HCEC 1CT (cell line): ENCODE measurements at regions not wholly inside any gene's neighbourhood (a gene's known extent, or its start where the extent isn't known, plus 50 kb on each side); places are given as distances from the start of the nearest gene placed in this dataset.
"Not testable (repeated sequence)": the region's sequence is repeated elsewhere in the genome, so short reads cannot be mapped to it uniquely, and the experiment has no call there.

Experiments
- DNase-seq: peaks from one replicate; pipeline ENCODE4 v3.0.0-alpha.2; 2017

DNA sequence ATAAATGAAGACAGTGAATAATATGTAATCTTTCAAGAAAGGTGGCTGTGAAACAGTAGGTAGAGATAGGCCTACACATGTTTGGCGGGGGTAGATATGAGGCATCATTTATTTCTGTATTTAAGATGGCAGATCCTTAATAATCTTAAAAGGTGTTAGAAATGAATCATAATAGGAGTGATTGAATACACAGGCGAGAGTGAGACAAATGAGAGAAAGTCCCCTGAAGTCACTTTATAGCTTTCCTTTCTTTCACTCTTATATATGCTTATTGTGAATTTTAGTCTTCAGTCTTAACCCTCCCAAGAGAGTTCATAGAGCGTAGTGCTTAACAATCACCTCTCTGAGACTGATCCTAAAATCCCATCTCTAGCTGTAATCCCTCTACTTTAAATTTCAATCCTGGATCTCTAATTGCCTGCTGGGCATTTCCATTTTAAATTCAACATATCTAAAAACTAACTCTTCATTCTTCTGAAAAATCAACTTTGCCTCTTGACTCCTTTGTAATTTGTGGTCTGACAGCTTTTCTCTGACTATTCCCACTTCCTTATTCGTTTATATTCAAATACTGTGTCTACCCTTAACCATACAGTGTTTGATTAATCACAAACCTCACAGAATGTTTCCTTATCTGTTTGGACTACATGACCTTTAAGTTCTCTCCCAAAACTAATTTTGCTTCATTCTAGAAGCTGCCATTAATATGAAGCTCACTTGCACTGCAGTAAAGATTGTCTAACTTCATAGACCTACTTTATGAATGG is 463.7 kb upstream of the FSIP2 start:
- DNase-seq, result no peak

DNA sequence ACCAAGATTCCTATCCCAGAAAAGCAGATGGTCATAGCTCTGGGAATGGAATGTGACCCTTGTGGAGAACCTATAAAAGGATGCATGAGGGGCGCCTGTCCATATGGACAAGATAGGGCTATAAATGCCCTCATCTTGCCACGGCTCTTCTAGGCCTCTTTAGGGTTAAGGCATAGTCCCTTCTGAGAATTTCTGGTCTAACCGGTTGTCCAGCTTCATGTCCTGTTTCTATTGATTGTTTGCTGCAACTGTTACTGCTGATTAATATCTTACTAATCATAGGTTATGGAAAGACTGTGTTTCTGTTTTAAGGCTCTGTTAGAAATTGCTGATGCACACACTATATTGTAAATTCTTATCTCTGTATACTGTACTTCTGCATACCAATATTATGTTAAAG is 462.6 kb upstream of the FSIP2 start:
- not testable (repeated sequence) for DNase-seq

- DNase-seq, result no peak
Observed at GRCh38 chr2:185278761-185279160, 459.8 kb upstream of the FSIP2 start.

GRCh38 chr2:185279999-185280398 is 458.6 kb upstream of the FSIP2 start:
- DNase-seq, result peak; percentile 33

DNA sequence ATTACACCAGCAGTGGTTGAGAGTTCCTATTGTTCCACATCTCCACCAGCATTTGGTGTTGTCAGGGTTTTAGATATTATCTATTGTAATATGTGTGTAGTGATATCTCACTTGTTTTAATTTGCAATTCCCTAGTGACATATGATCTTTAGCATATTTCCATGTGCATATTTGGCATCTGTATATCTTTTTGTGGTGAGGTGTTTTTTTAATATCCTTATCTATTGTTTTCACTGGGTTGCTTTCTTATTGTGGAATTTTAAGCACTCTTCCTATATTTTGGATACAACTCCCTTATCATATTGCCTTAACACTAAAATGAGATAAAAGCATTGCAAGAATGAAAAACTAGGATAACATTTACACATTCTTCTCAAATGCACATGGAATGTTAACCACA is 453.9 kb upstream of the FSIP2 start:
- DNase-seq, result no peak

GRCh38 chr2:185290012-185290411 is 448.6 kb upstream of the FSIP2 start:
- not testable (repeated sequence) for DNase-seq

DNA sequence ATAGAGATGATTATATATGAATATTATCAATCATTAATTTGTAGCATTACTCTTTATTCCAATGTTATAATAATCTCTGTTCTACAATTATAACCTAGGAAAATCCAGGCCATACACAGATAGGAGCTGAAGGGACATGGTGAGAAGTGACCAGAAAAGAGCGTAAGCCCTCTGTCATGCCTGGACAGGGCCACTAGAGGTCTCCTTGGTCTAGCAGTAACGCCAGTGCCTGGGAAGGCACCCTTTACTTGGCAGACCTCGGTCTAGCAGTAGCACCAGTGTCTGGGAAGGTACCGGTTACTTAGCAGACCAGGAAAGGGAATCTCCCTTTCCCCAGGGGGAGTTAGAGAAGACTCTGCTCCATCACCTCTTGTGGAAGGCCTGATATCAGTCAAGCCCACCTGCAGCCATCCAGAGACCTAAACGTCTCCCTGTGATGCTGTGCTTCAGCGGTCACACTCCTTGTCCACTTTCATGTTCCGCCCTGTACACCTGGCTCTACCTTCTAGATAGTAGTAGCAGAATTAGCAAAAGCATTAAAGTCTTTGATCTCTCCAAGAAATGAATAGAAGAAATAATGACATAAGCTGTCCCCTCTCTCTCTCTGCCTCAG is 447.5 kb upstream of the FSIP2 start:
- peak; percentile 32 for DNase-seq

DNA sequence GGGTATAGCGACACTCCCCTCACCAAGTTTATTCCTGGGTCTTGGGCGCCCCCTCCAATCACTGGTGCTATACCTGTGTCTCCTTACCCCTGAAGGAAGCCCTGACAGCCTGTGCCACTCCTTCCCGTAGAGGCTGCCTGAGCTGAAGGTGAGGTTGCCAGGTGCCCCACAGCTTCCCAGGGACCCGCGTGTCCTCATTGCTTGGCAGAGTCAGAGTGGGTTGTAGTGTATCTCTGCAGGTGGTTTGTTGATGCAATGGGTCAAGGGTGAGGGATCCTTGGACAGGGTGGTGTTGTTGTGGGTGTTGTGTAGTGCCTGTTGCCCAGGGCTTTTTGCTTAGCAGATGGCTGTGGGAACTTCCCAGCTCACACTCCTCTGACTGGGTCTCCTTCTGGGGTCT is 438.7 kb upstream of the FSIP2 start:
- no peak for DNase-seq

GRCh38 chr2:185306119-185306518 is 432.5 kb upstream of the FSIP2 start:
- no peak for DNase-seq

- no peak for DNase-seq
Observed at GRCh38 chr2:185316383-185316782, 422.2 kb upstream of the FSIP2 start.

GRCh38 chr2:185318271-185318724 is 420.3 kb upstream of the FSIP2 start:
- peak; percentile 6 for DNase-seq

DNA sequence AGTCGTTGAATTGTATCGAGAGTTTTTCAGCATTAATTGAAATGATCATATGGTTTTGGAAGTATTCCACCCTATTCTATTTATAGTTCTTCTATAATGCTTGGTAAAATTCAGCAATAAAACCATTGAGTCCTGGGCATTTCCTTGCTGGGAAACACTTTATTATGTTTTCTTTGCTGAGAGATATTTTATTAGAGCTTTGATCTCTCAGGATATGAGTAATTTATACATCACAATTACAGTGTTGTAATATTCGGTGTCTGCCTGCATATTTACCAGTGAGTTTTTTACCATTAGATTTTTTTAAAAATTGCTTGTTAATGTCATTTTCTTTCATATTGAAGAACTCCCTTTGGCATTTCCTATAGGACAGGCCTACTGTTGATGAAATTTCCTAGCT is 402.7 kb upstream of the FSIP2 start:
- DNase-seq, result peak; percentile 67

DNA sequence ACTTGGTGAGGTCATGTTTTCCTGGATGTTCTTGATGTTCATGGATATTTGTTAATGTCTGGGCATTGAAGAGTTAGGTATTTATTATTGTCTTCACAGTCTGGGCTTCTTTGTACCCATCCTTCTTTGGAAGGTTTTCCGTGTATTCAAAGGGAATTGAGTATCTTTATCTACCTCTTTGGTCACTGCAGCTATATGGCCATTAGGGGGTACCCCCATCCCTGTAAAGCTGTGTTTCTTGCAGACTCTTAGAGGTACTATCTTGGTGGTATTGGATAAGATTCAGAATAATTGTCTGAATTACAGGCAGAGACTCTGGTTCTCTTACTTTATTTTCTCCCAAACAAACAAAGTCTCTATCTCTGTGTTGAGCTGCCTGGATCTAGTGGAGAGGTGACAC is 401.6 kb upstream of the FSIP2 start:
- DNase-seq, result no peak

DNA sequence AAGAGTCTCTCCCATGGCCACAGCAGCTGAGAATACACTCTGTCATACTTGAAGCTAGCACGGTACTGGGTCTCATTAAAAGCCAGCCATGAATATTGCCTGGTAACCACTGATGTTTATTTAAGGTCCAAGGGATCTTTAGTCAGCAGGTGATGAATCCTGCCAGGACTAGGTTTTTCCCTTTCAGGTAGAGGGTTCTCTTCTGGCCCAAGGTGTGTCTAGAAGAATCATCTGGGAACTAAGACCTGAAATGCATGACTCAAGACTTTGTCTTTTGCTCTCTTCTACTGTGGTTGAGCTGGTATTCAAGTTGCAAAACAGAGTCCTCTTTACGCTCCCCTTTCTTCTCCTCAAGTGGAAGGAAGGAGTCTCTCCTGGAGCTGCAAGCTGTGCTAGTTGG is 400.5 kb upstream of the FSIP2 start:
- peak; percentile 20 for DNase-seq

- DNase-seq, result no peak
Observed at GRCh38 chr2:185347445-185347844, 391.2 kb upstream of the FSIP2 start.

DNA sequence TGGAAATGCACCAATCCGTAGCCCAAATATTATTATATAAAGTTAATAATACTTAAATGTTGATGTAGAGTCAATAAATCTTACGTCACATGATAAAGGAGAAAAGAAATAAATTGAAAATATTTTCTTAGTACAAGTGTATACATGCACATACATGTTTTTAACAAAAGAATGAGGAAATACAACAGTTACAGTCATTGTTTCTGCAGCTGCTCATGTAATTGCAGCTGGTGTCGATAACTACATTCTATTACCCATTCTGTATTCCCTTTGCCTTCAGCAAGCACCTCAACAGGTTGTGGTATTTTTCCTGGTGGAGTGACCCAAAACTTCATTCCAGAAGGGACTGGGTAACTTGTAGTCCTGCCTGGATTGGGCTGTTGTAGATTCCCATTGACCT is 377.8 kb upstream of the FSIP2 start:
- DNase-seq, result no peak

GRCh38 chr2:185372188-185372587 is 366.4 kb upstream of the FSIP2 start:
- peak; percentile 77 for DNase-seq

GRCh38 chr2:185373229-185373628 is 365.4 kb upstream of the FSIP2 start:
- peak; percentile 35 for DNase-seq

DNA sequence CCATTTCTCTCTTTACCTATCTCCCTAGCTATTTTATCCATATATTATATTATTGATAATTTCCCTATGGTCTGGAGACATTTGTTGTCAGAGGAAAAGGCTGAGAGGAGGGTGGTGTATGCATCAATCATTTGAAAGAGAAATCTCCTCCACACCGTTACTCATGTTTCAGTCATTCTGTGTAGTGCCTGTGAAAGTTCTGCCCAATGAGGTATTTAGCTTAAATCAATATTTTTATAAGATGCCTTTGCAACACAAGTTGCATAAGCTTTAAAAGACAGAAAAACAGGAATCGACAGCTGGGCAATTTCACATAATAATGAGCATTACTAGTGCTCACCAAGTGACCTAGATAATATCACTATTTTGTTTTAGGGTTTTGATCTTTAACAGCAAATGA is 363.7 kb upstream of the FSIP2 start:
- DNase-seq, result peak; percentile 74

GRCh38 chr2:185375731-185376130 is 362.9 kb upstream of the FSIP2 start:
- no peak for DNase-seq

DNA sequence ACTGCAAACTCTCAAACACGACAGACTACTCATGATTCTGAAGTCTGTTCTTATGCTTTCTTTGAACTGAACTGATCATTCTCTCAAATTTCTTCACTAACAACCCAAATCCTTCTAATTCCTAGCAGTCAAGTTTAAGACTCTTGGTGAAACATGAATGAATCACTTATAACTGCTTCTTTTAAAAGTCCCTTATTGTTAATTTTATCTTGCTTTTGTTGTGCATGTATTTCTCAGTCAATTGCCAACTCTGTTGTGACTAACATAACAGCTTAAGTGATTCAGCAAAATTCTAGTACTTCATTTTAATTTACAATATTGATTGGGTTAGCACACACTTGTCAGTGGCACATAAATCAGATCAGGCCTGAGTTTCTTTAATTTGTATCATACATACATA is 357.0 kb upstream of the FSIP2 start:
- DNase-seq, result peak; percentile 7

- DNase-seq, result peak; percentile 10
Observed at GRCh38 chr2:185384822-185385560, 353.6 kb upstream of the FSIP2 start.

GRCh38 chr2:185388226-185388625 is 350.4 kb upstream of the FSIP2 start:
- DNase-seq, result no peak

DNA sequence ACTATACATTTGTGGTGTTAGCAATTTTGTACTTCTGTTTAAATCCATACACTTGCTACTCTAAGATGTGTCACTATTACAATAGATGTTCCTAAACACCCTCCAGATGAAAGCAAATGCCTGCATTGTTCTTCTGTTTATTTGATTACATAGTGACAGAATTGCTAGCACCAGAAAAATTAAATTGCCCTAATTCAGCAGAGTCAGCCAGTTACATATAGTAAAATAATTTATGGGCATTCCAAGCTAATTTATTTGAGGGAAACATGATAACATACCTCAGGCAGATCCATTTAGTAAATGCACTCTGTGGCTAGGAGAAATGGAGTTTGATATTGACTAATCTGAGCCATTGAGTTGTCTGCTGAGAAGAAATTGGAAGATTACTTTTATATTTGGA is 347.1 kb upstream of the FSIP2 start:
- no peak for DNase-seq
